ENCODE measurements at regions not wholly inside any gene's neighbourhood (a gene's known extent, or its start where the extent isn't known, plus 50 kb on each side); places are given as distances from the start of the nearest gene placed in this dataset.

- H3K79me2 ChIP-seq (ENCODE audit: insufficient read depth, low read length) = no peaks in the 10 kb centered on the region
- no peaks in the 10 kb centered on the region for H3K9me3 ChIP-seq (ENCODE audit: low read depth, low read length)
- H2AFZ ChIP-seq (ENCODE audit: low read length) = no peak overlapping the region
- no peaks in the 10 kb centered on the region for H3K4me1 ChIP-seq (ENCODE audit: insufficient read depth, low read length)
- no peak for DNase-seq (ENCODE audit: insufficient read length, low spot score, missing footprints)
- H3K27me3 ChIP-seq (ENCODE audit: insufficient read depth, low read length) = no peaks in the 10 kb centered on the region
- no peak overlapping the region for H3K4me2 ChIP-seq (ENCODE audit: insufficient read depth, low read length)
- H3K36me3 ChIP-seq (ENCODE audit: insufficient read depth, low read length) = no peaks in the 10 kb centered on the region
- H3K4me3 ChIP-seq (ENCODE audit: insufficient read depth, low read length) = no peak overlapping the region
- H3K27ac ChIP-seq (ENCODE audit: low read depth, low read length) = no peak overlapping the region
- no peak for TF ChIP-seq CTCF (IDR thresholded peaks at IDR 0.05; ENCODE audit: extremely low read depth, low read depth, low read length)
- no peaks in the 10 kb centered on the region for H4K20me1 ChIP-seq (ENCODE audit: insufficient read depth, low read length)
These were observed 529.7 kb downstream of the SATB2 start for GRCh38 chr2:198928026-198928425.

- no peaks in the 10 kb centered on the region for H3K9me3 ChIP-seq (ENCODE audit: low read depth, low read length)
- no peak for DNase-seq (ENCODE audit: insufficient read length, low spot score, missing footprints)
- H3K4me1 ChIP-seq (ENCODE audit: insufficient read depth, low read length) = no peaks in the 10 kb centered on the region
- no peaks in the 10 kb centered on the region for H4K20me1 ChIP-seq (ENCODE audit: insufficient read depth, low read length)
- H3K4me3 ChIP-seq (ENCODE audit: insufficient read depth, low read length) = no peak overlapping the region
- H3K27ac ChIP-seq (ENCODE audit: low read depth, low read length) = no peak overlapping the region
- no peak for TF ChIP-seq CTCF (IDR thresholded peaks at IDR 0.05; ENCODE audit: extremely low read depth, low read depth, low read length)
- no peaks in the 10 kb centered on the region for H3K79me2 ChIP-seq (ENCODE audit: insufficient read depth, low read length)
- H3K27me3 ChIP-seq (ENCODE audit: insufficient read depth, low read length) = no peaks in the 10 kb centered on the region
- H3K4me2 ChIP-seq (ENCODE audit: insufficient read depth, low read length) = no peak overlapping the region
- no peaks in the 10 kb centered on the region for H3K36me3 ChIP-seq (ENCODE audit: insufficient read depth, low read length)
- no peak overlapping the region for H2AFZ ChIP-seq (ENCODE audit: low read length)
These were observed 539.6 kb downstream of the SATB2 start for GRCh38 chr2:198917926-198918720.

- Histone ChIP-seq H3K27ac (ENCODE audit: low read depth, low read length) (no peak overlapping the region), H3K4me2 (ENCODE audit: insufficient read depth, low read length) (no peak overlapping the region), H2AFZ (ENCODE audit: low read length) (no peak overlapping the region), H3K36me3 (ENCODE audit: insufficient read depth, low read length) (no peaks in the 10 kb centered on the region), H3K4me1 (ENCODE audit: insufficient read depth, low read length) (no peaks in the 10 kb centered on the region), H3K4me3 (ENCODE audit: insufficient read depth, low read length) (no peak overlapping the region), H4K20me1 (ENCODE audit: insufficient read depth, low read length) (no peaks in the 10 kb centered on the region), H3K27me3 (ENCODE audit: insufficient read depth, low read length) (no peaks in the 10 kb centered on the region), H3K9me3 (ENCODE audit: low read depth, low read length) (no peaks in the 10 kb centered on the region), H3K79me2 (ENCODE audit: insufficient read depth, low read length) (no peaks in the 10 kb centered on the region)
- no peak for DNase-seq (ENCODE audit: insufficient read length, low spot score, missing footprints)
- TF ChIP-seq CTCF (IDR thresholded peaks at IDR 0.05; ENCODE audit: extremely low read depth, low read depth, low read length) = no peak
These were observed 540.5 kb downstream of the SATB2 start for GRCh38 chr2:198917275-198917674.

GRCh38 chr2:198916548-198917080 is 541.1 kb downstream of the SATB2 start:
- no peak overlapping the region for H3K27ac ChIP-seq (ENCODE audit: low read depth, low read length)
- no peaks in the 10 kb centered on the region for H3K79me2 ChIP-seq (ENCODE audit: insufficient read depth, low read length)
- H3K27me3 ChIP-seq (ENCODE audit: insufficient read depth, low read length) = no peaks in the 10 kb centered on the region
- no peak for DNase-seq (ENCODE audit: insufficient read length, low spot score, missing footprints)
- H3K9me3 ChIP-seq (ENCODE audit: low read depth, low read length) = no peaks in the 10 kb centered on the region
- no peak overlapping the region for H2AFZ ChIP-seq (ENCODE audit: low read length)
- no peaks in the 10 kb centered on the region for H3K36me3 ChIP-seq (ENCODE audit: insufficient read depth, low read length)
- no peak overlapping the region for H3K4me2 ChIP-seq (ENCODE audit: insufficient read depth, low read length)
- no peak for TF ChIP-seq CTCF (IDR thresholded peaks at IDR 0.05; ENCODE audit: extremely low read depth, low read depth, low read length)
- H3K4me1 ChIP-seq (ENCODE audit: insufficient read depth, low read length) = no peaks in the 10 kb centered on the region
- H4K20me1 ChIP-seq (ENCODE audit: insufficient read depth, low read length) = no peaks in the 10 kb centered on the region
- H3K4me3 ChIP-seq (ENCODE audit: insufficient read depth, low read length) = no peak overlapping the region
